ENCODE measurements at regions not wholly inside any gene's neighbourhood (a gene's known extent, or its start where the extent isn't known, plus 50 kb on each side); places are given as distances from the start of the nearest gene placed in this dataset.

GRCh38 chr22:49503896-49504521 lies 323.7 kb downstream of the BRD1 start:
- no peak for DNase-seq (ENCODE audit: low spot score in 2 of 2)
- Histone ChIP-seq H3K9me3 (no peaks in the 10 kb centered on the region), H3K36me3 (no peaks in the 10 kb centered on the region), H3K4me1 (no peaks in the 10 kb centered on the region), H3K27ac (no peak overlapping the region), H3K4me3 (no peak overlapping the region), H3K27me3 (no peaks in the 10 kb centered on the region)
- 73 to 81% methylated on average over 6 of the region's 6 CpGs for WGBS, 2 donors
- TF ChIP-seq EP300 (IDR thresholded peaks at IDR 0.05), result no peak

GRCh38 chr22:49503321-49503720 lies 324.4 kb downstream of the BRD1 start:
- DNase-seq (ENCODE audit: low spot score in 2 of 2), result no peak
- Histone ChIP-seq H3K9me3 (no peaks in the 10 kb centered on the region), H3K27ac (no peak overlapping the region), H3K4me1 (no peaks in the 10 kb centered on the region), H3K27me3 (no peaks in the 10 kb centered on the region), H3K4me3 (no peak overlapping the region), H3K36me3 (no peaks in the 10 kb centered on the region)
- 43 to 68% methylated on average over 1 of the region's 1 CpG for WGBS, 2 donors
- no peak for TF ChIP-seq EP300 (IDR thresholded peaks at IDR 0.05)

- H3K4me3 ChIP-seq, result no peak overlapping the region
- H3K27me3 ChIP-seq, result no peaks in the 10 kb centered on the region
- H3K36me3 ChIP-seq, result no peaks in the 10 kb centered on the region
- no peaks in the 10 kb centered on the region for H3K4me1 ChIP-seq
- WGBS, 2 donors, result 78 to 85% methylated on average over 13 of the region's 13 CpGs
- H3K27ac ChIP-seq, result no peak overlapping the region
- peaks cover 0 to 4% (median 0%) of the 10 kb centered on the region in 4 donors for H3K9me3 ChIP-seq
- TF ChIP-seq POLR2A (IDR thresholded peaks at IDR 0.05) (no peak), CTCF (IDR thresholded peaks at IDR 0.05) (no peak), EP300 (IDR thresholded peaks at IDR 0.05) (no peak)
- no peak for DNase-seq (ENCODE audit: low spot score in 2 of 2)
Measured at GRCh38 chr22:49502126-49502826, 325.4 kb downstream of the BRD1 start.

GRCh38 chr22:49500942-49501395 lies 326.7 kb downstream of the BRD1 start:
- H3K9me3 ChIP-seq, result peaks cover 0 to 15% (median 0%) of the 10 kb centered on the region in 4 donors
- no peak for TF ChIP-seq EP300 (IDR thresholded peaks at IDR 0.05)
- TF ChIP-seq POLR2A (IDR thresholded peaks at IDR 0.05), result no peak
- TF ChIP-seq CTCF (IDR thresholded peaks at IDR 0.05), result no peak
- no peak overlapping the region for H3K4me3 ChIP-seq
- DNase-seq (ENCODE audit: low spot score in 2 of 2), result no peak
- no peaks in the 10 kb centered on the region for H3K36me3 ChIP-seq
- 96 to 100% methylated on average over 2 of the region's 2 CpGs for WGBS, 2 donors
- no peak overlapping the region for H3K27ac ChIP-seq
- no peaks in the 10 kb centered on the region for H3K27me3 ChIP-seq
- H3K4me1 ChIP-seq, result no peaks in the 10 kb centered on the region

GRCh38 chr22:49500076-49500460 lies 327.6 kb downstream of the BRD1 start:
- DNase-seq (ENCODE audit: low spot score in 2 of 2), result no peak
- peaks cover 0 to 15% (median 0%) of the 10 kb centered on the region in 4 donors for H3K9me3 ChIP-seq
- no peaks in the 10 kb centered on the region for H3K36me3 ChIP-seq
- no peak overlapping the region for H3K27ac ChIP-seq
- no peaks in the 10 kb centered on the region for H3K4me1 ChIP-seq
- H3K27me3 ChIP-seq, result no peaks in the 10 kb centered on the region
- H3K4me3 ChIP-seq, result no peak overlapping the region
- TF ChIP-seq EP300 (IDR thresholded peaks at IDR 0.05) (no peak), POLR2A (IDR thresholded peaks at IDR 0.05) (no peak), CTCF (IDR thresholded peaks at IDR 0.05) (no peak)

GRCh38 chr22:49499433-49500075 lies 328.1 kb downstream of the BRD1 start:
- TF ChIP-seq POLR2A (IDR thresholded peaks at IDR 0.05), result no peak
- no peak for TF ChIP-seq EP300 (IDR thresholded peaks at IDR 0.05)
- no peak for TF ChIP-seq CTCF (IDR thresholded peaks at IDR 0.05)
- H3K4me1 ChIP-seq, result no peaks in the 10 kb centered on the region
- H3K9me3 ChIP-seq, result peaks cover 0 to 19% (median 0%) of the 10 kb centered on the region in 4 donors
- no peak for DNase-seq (ENCODE audit: low spot score in 2 of 2)
- H3K27me3 ChIP-seq, result no peaks in the 10 kb centered on the region
- H3K27ac ChIP-seq, result no peak overlapping the region
- H3K36me3 ChIP-seq, result no peaks in the 10 kb centered on the region
- WGBS, 2 donors, result 84 to 90% methylated on average over 1 of the region's 1 CpG
- no peak overlapping the region for H3K4me3 ChIP-seq

Data from tibial nerve (tissue), 4 donors.